ENCODE measurements at regions not wholly inside any gene's neighbourhood (a gene's known extent, or its start where the extent isn't known, plus 50 kb on each side); places are given as distances from the start of the nearest gene placed in this dataset.

DNA sequence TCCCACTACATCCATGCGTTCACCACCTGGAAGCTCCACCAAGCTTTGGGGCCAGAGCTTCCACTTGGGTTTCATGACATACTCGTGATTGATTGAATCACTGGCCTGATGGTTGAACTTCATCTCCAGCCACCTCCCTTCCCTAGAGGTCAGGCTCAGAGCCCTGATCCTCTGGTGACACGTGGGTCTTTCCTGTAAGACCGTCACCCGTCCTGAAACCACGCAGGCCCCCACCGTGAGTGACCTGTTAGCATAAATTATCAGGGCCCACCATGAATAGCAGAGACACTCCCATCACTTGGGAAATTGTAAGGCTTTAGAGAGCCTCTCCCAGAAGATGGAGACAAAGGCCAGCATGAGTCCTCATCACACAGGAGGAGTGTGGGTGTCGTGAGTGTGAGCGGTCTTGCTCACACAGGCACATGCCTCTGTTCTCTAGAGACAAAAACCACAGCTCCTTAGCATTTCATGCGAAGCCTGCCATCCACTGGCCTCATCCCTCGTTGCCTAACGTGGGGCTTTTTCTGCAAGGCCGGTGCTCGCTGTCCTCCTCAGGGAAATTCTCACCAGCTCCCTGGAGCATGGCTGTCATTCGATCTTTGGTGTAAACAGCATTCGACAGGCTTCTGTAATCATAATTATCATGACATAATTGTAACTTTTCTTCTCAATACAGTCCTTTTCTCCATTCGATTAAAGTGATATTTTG, 65.1 kb upstream of the DUSP22 start:
- no peak for DNase-seq

DNA sequence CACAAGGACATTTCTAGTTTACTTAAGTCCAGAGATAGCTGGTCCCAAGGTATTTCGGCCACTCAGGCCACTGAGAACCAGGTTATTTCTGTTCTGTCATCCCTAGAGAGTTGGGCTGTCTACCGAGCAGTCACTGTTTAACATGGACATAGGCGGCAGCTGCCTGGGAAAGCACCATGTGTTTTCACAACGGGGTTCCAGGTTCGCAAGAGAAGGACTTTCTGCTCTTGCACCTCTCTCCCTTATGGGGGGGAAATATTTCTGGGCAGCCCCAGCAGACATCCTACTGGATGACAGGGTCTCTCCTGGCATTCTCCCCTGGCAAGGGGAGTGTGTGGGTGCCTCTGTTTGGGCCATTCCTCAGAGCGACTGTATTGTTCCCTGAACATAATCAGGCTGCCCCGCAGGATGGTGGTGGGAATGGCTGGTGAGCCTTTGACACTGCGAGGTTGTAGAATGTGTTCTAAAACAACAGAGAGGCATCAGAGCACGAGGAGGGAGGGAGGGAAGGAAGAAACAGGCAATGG, 64.4 kb upstream of the DUSP22 start:
- no peak for DNase-seq

DNA sequence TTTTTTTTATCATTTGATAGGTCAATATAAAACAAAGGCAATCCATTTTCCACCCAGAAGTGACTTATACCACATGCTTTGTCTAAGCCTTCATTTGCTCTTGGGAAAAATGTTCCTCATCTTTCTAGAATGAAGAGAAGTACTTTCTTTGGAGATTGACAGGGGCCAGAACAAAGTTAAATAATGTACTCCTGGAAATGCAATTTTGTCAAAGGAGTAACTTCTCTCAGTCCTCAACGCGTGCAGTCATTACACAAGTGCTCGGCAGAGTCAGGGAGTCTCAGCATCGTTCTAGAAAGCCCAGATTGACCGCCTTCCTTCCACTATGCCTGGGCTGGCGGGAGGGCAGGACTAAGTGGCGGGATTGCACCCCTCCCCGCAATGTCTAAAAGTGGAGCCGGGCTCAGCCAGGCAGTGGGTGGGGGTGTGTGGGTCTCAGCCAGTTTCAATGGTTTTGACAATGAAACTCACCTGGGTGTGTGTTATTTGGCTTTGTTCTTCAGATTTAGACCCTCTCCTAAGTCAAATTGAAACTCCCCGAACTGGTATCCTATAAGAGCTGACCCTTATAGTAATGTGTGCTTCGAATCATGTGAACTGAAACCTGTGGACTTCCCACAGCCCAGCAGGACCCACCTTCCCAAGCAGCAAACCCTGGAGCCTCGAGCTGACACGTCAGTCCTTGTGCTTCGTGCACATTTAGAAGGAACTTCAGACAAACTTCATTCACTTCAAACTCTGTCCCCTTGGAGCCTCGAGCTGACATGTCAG, 63.2 kb upstream of the DUSP22 start:
- no peak for DNase-seq

DNA sequence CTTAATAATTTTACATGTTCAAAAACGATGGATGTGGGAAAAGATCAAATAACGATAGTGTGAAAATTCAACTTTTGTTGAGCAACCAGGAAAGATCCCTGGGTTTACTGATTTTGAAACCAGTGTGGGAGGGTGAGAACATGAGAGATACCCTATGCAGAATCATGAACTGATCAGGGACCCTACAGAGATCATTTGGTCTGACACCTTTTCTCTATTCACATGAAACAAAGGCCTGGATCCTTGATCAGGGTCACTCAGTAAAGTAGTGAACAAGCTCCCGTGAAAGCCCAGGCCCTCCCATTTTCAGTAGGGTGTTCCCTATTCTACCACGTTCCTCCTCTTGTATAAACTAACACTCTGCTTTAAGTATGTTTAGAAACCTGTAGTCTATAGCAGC, 60.5 kb upstream of the DUSP22 start:
- DNase-seq, result no peak

DNA sequence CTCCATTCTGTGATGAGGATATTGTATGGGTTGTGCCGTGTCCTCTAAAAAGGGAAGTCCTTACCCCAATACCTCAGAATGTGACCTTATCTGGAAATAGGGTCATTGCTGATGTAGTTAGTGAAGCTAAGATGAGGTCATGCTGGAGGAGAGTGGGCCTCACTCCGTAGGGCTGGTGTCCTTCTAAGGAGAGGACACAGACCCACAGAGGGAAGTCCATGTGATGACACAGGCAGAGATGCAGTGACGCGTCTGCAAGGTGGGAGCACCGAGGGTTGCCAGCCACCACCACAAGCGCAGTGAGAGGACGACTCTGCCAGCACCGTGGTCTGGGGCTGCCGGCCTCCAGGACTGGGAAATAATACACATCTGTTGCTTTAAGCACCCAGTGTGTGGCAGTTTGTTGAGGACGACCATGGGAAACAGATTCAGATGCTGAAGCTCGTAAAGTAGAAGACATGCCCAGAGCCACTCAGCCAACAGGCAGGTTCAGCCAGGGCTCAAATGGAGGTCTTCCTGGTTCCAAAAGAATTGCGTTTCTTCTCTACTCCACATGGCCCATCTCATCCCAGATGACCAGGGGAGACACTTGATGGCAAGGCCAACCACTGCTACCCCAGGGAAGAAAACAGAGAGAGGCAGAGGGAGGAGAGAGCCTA, 59.2 kb upstream of the DUSP22 start:
- DNase-seq, result no peak

- DNase-seq, result no peak
Measured at GRCh38 chr6:234706-235372, 57.4 kb upstream of the DUSP22 start.

GRCh38 chr6:235763-236360, 56.4 kb upstream of the DUSP22 start:
- no peak for DNase-seq

- no peak for DNase-seq
Measured at GRCh38 chr6:236519-236918, 55.8 kb upstream of the DUSP22 start.

DNA sequence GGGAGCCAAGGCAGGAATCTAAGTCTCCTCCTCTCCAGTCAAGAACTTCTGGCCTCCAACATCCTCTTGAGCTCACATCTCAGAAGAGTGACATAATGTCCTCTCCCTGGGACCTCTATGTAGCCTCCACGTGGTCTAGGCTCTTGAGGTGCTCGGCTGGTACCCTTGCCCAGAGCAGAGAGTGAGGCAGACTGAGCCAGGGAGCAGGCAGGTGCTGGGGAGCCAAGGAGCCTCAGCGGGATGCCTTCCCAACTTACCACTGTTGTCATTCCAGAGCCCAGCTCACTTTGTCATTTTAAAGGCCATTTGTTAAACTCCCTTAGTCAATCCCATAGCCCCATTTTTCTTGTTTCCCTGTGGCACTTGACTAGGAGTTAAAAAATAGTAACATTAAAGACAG, 52.1 kb upstream of the DUSP22 start:
- no peak for DNase-seq

- DNase-seq, result no peak
Measured at GRCh38 chr6:241336-241865, 50.9 kb upstream of the DUSP22 start.
